SHP77 treated with DMSO at 0.1 percent for 48 hours (cell line): ENCODE measurements at regions not wholly inside any gene's neighbourhood (a gene's known extent, or its start where the extent isn't known, plus 50 kb on each side); places are given as distances from the start of the nearest gene placed in this dataset.

ENCODE experiments used
- DNase-seq: peaks from one replicate; lab custom pipeline; 2025; lab: John Stamatoyannopoulos, UW

GRCh38 chr2:116319935-116320334 is 1494.6 kb upstream of the DDX18 start:
- no peak for DNase-seq

- no peak for DNase-seq
Measured at GRCh38 chr2:116329280-116329679, 1485.2 kb upstream of the DDX18 start.

GRCh38 chr2:116340690-116341089 is 1473.8 kb upstream of the DDX18 start:
- no peak for DNase-seq

- no peak for DNase-seq
Measured at GRCh38 chr2:116366212-116366611, 1448.3 kb upstream of the DDX18 start.

- no peak for DNase-seq
Measured at GRCh38 chr2:116378786-116379185, 1435.7 kb upstream of the DDX18 start.

- no peak for DNase-seq
Measured at GRCh38 chr2:116411211-116411610, 1403.3 kb upstream of the DDX18 start.

- no peak for DNase-seq
Measured at GRCh38 chr2:116413659-116414058, 1400.8 kb upstream of the DDX18 start.

GRCh38 chr2:116416731-116417377 is 1397.6 kb upstream of the DDX18 start:
- no peak for DNase-seq

- no peak for DNase-seq
Measured at GRCh38 chr2:116435648-116436047, 1378.8 kb upstream of the DDX18 start.

GRCh38 chr2:116440104-116440653 is 1374.3 kb upstream of the DDX18 start:
- DNase-seq = no peak

- DNase-seq = no peak
Measured at GRCh38 chr2:116442418-116442817, 1372.1 kb upstream of the DDX18 start.

- DNase-seq = no peak
Measured at GRCh38 chr2:116444256-116444872, 1370.1 kb upstream of the DDX18 start.

- DNase-seq = no peak
Measured at GRCh38 chr2:116450990-116451389, 1363.5 kb upstream of the DDX18 start.

- no peak for DNase-seq
Measured at GRCh38 chr2:116452651-116453050, 1361.8 kb upstream of the DDX18 start.

- no peak for DNase-seq
Measured at GRCh38 chr2:116456429-116456828, 1358.1 kb upstream of the DDX18 start.

- no peak for DNase-seq
Measured at GRCh38 chr2:116467243-116467642, 1347.2 kb upstream of the DDX18 start.

GRCh38 chr2:116477229-116477628 is 1337.3 kb upstream of the DDX18 start:
- DNase-seq = no peak

GRCh38 chr2:116487336-116487735 is 1327.2 kb upstream of the DDX18 start:
- DNase-seq = no peak

- no peak for DNase-seq
Measured at GRCh38 chr2:116489292-116489691, 1325.2 kb upstream of the DDX18 start.

GRCh38 chr2:116489944-116490343 is 1324.5 kb upstream of the DDX18 start:
- DNase-seq = no peak

GRCh38 chr2:116490511-116491145 is 1323.9 kb upstream of the DDX18 start:
- DNase-seq = no peak

- DNase-seq = no peak
Measured at GRCh38 chr2:116491292-116491691, 1323.2 kb upstream of the DDX18 start.

GRCh38 chr2:116499389-116499788 is 1315.1 kb upstream of the DDX18 start:
- DNase-seq = no peak
